ENCODE measurements at regions not wholly inside any gene's neighbourhood (a gene's known extent, or its start where the extent isn't known, plus 50 kb on each side); places are given as distances from the start of the nearest gene placed in this dataset.

- ChIA-PET POLR2A (ENCODE audit: low non-redundant PET) (no interaction called here), CTCF (interaction anchor here (0.6 kb wide), 1 partner anchor 1044 kb away, joined by 3 read pairs; no protein-coding TSS in a partner anchor)
- DNase-seq (ENCODE audit: low spot score) = no peak
- no peak for TF ChIP-seq CTCF (conservative IDR thresholded peaks at IDR 0.05; ENCODE audit: low read depth)
- no peak overlapping the region for H3K27ac ChIP-seq
These were observed 74.2 kb upstream of the RNF217 start for GRCh38 chr6:124887872-124888580.

- H3K27ac ChIP-seq = no peak overlapping the region
- ChIA-PET CTCF (interaction anchor here (0.6 to 0.7 kb wide), 2 partner anchors 405 to 1315 kb away, joined by 3 read pairs; no protein-coding TSS in a partner anchor), POLR2A (ENCODE audit: low non-redundant PET) (no interaction called here)
- no peak for DNase-seq (ENCODE audit: low spot score)
- TF ChIP-seq CTCF (conservative IDR thresholded peaks at IDR 0.05; ENCODE audit: low read depth) = no peak
These were observed 73.5 kb upstream of the RNF217 start for GRCh38 chr6:124888581-124889371.

- ChIA-PET POLR2A (ENCODE audit: low non-redundant PET) (no interaction called here), CTCF (no interaction called here)
- no peak for DNase-seq (ENCODE audit: low spot score)
- TF ChIP-seq CTCF (conservative IDR thresholded peaks at IDR 0.05; ENCODE audit: low read depth) = no peak
- H3K27ac ChIP-seq = no peak overlapping the region
These were observed 61.2 kb upstream of the RNF217 start for GRCh38 chr6:124901084-124901483.

- CTCF ChIA-PET = interaction anchor here (0.6 to 0.7 kb wide), 2 partner anchors 25 to 221 kb away, joined by 3 read pairs; no protein-coding TSS in a partner anchor
- no peak for TF ChIP-seq CTCF (conservative IDR thresholded peaks at IDR 0.05; ENCODE audit: low read depth)
- POLR2A ChIA-PET (ENCODE audit: low non-redundant PET) = no interaction called here
- no peak overlapping the region for H3K27ac ChIP-seq
- no peak for DNase-seq (ENCODE audit: low spot score)
These were observed 58.4 kb upstream of the RNF217 start for GRCh38 chr6:124903797-124904196.

GRCh38 chr6:124907596-124907995 is 54.6 kb upstream of the RNF217 start:
- CTCF ChIA-PET = no interaction called here
- no peak for DNase-seq (ENCODE audit: low spot score)
- POLR2A ChIA-PET (ENCODE audit: low non-redundant PET) = no interaction called here
- H3K27ac ChIP-seq = no peak overlapping the region
- no peak for TF ChIP-seq CTCF (conservative IDR thresholded peaks at IDR 0.05; ENCODE audit: low read depth)

Measured in RWPE1 (cell line).